ENCODE measurements at regions not wholly inside any gene's neighbourhood (a gene's known extent, or its start where the extent isn't known, plus 50 kb on each side); places are given as distances from the start of the nearest gene placed in this dataset.

GRCh38 chr7:136138991-136139390 lies 161.8 kb upstream of the MTPN start:
- H3K4me3 ChIP-seq (ENCODE audit: low read depth, low read length) = no peak overlapping the region
- TF ChIP-seq CTCF (IDR thresholded peaks at IDR 0.05; ENCODE audit: insufficient read depth, low read depth, low read length) = no peak
- peak; percentile 24 for DNase-seq (ENCODE audit: low read depth)

- no peak for DNase-seq (ENCODE audit: low read depth)
- no peak for TF ChIP-seq CTCF (IDR thresholded peaks at IDR 0.05; ENCODE audit: insufficient read depth, low read depth, low read length)
- H3K4me3 ChIP-seq (ENCODE audit: low read depth, low read length) = no peak overlapping the region
Observed at GRCh38 chr7:136136906-136137454, 159.8 kb upstream of the MTPN start.

GRCh38 chr7:136134503-136134902 lies 157.3 kb upstream of the MTPN start:
- no peak for DNase-seq (ENCODE audit: low read depth)
- no peak for TF ChIP-seq CTCF (IDR thresholded peaks at IDR 0.05; ENCODE audit: insufficient read depth, low read depth, low read length)
- H3K4me3 ChIP-seq (ENCODE audit: low read depth, low read length) = no peak overlapping the region

GRCh38 chr7:136133551-136133950 lies 156.4 kb upstream of the MTPN start:
- TF ChIP-seq CTCF (IDR thresholded peaks at IDR 0.05; ENCODE audit: insufficient read depth, low read depth, low read length) = no peak
- no peak for DNase-seq (ENCODE audit: low read depth)
- H3K4me3 ChIP-seq (ENCODE audit: low read depth, low read length) = no peak overlapping the region

GRCh38 chr7:136131304-136131630 lies 154.1 kb upstream of the MTPN start:
- no peak overlapping the region for H3K4me3 ChIP-seq (ENCODE audit: low read depth, low read length)
- no peak for TF ChIP-seq CTCF (IDR thresholded peaks at IDR 0.05; ENCODE audit: insufficient read depth, low read depth, low read length)
- DNase-seq (ENCODE audit: low read depth) = no peak

GRCh38 chr7:136130511-136131303 lies 153.5 kb upstream of the MTPN start:
- no peak for TF ChIP-seq CTCF (IDR thresholded peaks at IDR 0.05; ENCODE audit: insufficient read depth, low read depth, low read length)
- DNase-seq (ENCODE audit: low read depth) = no peak
- H3K4me3 ChIP-seq (ENCODE audit: low read depth, low read length) = no peak overlapping the region

- DNase-seq (ENCODE audit: low read depth) = no peak
- H3K4me3 ChIP-seq (ENCODE audit: low read depth, low read length) = no peak overlapping the region
- no peak for TF ChIP-seq CTCF (IDR thresholded peaks at IDR 0.05; ENCODE audit: insufficient read depth, low read depth, low read length)
Observed at GRCh38 chr7:136128050-136128449, 150.9 kb upstream of the MTPN start.
